C1 segment of cervical spinal cord (tissue), 14 donors: ENCODE measurements at regions not wholly inside any gene's neighbourhood (a gene's known extent, or its start where the extent isn't known, plus 50 kb on each side); places are given as distances from the start of the nearest gene placed in this dataset.
"Not testable (repeated sequence)": the region's sequence is repeated elsewhere in the genome, so short reads cannot be mapped to it uniquely, and the experiment has no call there.

Experiments used
- DNase-seq, 14 donors: peaks; one replicate each; lab custom pipeline; 2025; lab: John Stamatoyannopoulos, UW

DNA sequence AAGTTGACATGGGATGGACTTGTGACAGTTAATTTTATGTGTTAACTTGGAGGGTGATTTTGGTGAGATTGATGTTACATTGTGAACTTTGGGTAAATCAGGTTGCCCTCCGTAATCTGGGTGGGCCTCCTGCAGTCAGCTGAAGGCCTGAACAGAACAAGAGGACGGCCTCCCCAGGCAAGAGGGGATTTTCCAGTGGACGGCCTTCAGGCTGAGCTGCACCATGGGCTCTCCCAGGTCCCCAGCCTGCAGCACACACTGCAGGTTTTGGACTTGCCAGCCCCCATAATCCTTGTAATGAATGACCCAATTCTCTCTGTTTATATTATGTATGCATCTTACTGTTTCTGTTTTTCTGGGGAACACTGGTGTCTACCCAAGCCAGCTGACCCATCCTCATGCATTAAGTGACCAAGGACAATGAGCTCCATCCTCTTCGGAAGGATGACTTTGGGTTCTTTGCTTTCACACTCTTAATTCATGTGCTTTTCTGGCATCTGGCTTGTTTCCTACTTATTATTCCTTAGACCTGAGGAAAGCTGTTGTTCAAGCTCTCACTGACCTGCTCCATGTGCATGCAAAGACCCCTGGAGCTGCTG lies 64.2 kb downstream of the DACT2 start:
- DNase-seq, result no peak

DNA sequence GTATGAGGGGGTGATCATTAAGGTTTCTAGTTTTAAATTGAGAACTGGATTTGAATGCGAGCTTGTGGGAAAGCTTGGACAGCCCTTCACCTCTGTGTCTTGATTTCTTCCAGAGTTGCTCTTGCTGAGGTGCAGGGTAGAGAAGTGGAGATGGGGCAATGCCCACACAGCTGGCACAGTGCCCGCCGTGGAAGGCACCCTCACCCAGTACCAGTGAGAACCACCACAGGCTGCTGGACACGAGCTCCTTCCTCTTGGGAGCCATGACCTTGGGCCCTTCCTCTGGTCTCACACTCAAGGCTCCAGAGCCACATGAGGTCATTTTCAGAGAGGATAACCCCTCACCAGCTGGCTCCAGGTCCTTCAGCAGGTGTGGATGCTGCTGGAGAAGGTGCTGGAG lies 67.3 kb downstream of the DACT2 start:
- no peak for DNase-seq

DNA sequence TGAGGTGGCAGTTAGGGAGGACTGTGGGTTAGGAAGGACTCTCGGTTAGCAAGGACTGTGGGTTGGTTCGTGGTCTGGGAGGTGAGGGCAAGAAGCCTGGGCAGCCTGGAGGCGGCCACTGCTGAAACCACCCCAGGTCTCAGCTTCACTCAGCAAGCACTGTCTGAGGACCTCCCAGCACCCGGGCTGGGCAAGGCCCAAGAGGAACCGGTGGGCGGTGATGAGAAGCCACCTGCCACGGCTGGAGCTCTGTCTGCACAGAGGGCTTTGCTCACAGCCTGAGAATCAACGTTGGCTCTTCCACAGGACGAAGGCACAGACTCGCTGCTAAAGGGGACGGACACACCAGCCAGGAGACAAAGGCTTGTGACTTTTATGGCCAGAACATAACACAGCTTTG lies 69.3 kb downstream of the DACT2 start:
- no peak for DNase-seq

DNA sequence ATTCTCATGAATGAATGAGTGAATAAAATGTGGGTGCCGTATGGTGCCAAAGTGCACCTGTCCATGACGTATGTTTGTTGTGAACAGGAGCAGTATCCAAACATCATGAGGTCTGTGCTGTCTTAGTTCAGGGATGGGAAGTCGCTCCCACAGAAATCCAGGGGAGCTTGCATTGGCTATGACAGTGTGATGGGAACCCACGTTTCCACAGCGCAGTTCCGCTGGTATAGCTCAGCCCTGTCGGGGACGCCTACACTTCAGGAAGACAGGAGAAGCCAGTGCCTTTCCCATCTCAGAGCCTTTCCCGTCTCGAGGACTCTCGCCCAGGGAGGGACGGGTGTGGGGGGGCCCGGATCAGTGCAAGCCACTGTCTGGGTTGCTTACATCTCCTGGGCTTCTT lies 69.8 kb downstream of the DACT2 start:
- no peak for DNase-seq

DNA sequence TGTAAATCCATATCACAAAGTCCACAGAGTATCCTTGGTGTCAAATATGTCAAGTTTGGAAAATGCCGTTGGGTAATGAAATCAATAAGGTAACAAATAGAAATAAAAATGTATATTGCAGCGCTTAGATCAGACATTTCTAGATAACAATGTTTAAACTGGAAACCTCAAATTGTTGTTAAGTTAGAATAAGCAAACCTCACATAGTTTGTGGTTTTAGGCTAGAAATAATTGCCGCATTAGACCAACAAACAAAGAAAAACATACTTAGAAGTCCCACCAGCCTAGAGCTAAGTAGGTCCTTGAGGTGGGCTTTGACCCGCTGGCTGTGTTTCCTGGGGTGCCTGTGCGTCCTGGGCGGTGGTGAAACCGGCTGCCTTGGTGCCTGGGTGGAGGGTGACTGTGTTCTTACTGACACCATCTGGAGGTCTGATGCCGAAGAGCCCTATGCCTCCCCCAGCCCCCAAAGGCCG lies 71.4 kb downstream of the DACT2 start:
- DNase-seq, result no peak

DNA sequence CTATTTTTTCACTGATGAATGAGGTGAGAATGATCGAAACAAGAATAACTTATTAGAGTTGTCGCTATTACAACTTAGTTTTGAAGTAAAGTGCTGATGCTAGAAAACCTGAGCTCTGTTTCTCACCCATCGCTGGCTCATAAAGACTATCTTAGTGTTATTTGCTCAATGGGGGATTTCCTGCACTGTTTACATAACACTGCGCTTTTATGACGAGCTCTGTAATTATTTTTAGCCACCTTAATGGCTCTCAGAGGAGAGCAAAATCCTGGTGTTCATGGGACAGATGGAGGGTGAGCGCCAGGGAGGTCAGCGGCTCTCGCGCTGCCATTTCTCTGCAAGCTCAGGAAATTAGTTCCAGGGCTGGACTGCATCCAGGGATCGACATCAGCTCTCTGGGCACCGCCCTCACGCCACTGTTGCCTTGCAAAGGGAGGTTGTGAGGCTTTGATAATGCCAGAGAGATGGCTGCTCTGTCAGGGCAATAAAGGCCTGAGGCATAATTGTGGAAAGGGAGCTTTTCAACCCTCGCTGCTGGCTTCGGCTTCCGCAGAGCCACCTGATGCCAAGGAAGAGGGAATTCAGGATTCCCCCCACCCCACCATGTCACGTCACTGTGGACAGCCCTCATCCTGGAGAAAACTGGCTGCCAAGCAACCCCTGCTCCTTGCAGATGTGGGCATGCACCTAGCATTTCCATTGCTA lies 72.0 kb downstream of the DACT2 start:
- peak in 3 of 14 donors; percentile 9 to 77 (median 15) for DNase-seq

DNA sequence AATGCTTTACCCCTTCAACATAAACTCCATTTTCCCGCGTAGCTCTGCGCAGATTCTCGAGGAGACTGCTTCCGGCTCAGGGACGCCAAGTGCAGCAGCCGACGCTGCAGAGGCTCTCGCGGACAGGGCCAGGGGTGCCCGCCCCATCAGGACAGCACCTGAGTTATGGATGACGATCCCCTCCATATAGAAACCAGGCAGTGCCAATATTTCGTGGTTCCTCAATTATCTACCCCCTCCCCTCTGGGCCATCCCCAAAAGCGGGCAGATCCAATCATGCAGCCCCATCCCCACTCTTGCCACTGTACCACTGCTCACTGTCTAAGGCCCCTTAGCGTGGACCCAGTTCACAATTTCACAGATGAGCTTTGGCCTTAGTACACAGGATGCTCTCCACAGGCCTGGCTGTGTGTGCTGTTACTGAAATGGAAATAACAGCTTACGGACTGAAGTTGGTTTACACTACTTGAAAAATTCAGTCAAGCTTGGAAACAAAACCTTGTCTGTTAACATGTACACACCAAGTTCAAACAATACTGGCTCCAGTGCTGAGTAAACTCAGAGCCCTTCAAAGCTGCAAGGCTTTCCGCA lies 74.5 kb downstream of the DACT2 start:
- DNase-seq, result no peak

DNA sequence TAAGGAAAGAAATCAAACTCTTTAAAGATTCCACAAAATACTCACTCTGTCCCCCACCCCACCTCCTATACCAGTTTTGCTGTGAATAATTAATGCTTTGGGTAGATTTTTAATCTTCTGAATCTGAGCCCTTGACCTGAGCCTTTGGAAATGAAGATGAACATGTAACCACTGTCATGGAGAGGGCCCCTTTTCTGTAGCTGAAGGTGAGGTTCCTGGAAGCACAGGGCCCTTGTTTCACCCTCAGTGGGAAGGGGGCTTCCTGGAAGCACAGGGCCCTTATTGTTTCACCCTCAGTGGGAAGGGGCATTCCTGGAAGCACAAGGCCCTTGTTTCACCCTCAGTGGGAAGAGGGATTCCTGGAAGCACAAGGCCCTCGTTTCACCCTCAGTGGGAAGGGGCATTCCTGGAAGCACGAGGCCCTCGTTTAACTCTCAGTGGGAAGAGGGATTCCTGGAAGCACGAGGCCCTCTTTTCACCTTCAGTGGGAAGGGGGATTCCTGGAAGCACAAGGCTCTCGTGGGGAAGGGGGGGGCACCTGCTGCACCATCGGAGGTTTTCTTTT lies 75.7 kb downstream of the DACT2 start:
- no peak for DNase-seq

DNA sequence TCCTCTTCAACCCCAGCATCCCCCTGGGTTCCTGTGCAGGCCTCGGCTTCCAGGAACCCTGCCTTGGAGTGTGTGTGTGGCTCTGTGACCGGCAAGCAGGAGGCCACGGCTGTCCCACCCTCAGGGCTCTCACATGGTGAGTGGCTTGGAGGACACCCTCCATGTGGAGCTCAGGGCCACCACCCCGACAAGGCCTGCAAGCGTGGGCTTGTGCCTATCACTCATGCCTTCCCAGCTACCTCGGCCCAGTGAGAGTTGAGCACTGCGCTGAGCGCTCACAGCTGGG lies 76.7 kb downstream of the DACT2 start:
- no peak for DNase-seq

DNA sequence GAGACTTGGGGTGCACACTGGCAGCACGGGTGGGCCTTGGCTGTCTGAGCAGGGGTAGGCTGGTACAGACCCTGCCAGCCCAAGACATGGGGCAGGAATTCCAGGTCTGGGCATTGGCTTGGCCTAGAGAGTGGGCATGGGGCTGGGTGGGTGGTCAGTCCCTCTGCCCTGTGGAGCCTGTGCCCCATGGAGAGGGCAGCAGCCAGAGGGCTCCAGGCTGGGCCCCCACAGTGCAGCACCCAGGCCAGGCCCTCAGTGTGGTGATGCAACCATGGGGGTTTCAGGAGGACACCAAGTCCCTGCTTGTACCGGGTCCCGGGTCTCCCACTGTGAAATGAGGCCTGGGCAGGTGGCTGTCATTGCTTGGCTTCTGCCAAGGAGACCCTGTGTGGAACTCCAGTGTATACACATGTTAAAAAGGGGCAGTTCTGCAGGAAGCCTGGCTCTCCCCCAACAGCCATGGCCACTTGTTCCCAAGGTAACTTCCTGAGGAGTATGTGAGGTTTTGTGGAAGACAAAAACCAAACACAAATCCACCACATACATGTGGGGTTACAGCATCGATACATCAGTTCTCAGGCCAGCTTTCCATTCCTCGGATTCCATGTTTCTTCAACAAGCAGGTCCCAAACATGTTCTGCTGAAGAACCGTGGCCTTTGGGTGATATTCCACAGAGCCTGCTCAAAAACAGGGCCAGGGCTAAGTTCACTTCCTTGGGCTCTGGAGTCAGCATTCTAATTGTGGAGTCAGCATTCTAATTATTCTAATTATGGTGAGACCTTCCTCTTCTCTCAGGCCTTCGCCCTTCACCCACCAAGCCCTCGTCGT lies 77.3 kb downstream of the DACT2 start:
- DNase-seq, result no peak

DNA sequence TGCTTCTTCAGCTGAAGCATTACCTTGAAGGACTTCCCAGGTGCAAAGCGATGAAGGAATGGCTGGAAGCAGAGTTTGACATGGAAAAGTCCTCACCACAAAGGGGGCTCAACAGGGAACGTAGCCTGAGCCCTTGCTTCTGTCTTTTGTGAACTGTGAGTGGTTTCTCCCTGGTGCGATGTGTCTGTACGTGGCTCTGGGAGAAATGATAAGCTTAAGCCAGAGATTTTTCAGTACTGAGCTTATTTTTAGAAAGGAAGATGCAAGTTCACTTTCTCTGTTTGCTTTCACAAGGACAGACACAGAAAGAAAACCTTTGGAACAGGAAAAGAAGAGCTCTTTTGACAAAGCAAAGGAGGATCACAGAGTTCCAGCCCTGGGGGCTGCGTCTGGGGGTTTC lies 79.4 kb downstream of the DACT2 start:
- DNase-seq, result no peak

DNA sequence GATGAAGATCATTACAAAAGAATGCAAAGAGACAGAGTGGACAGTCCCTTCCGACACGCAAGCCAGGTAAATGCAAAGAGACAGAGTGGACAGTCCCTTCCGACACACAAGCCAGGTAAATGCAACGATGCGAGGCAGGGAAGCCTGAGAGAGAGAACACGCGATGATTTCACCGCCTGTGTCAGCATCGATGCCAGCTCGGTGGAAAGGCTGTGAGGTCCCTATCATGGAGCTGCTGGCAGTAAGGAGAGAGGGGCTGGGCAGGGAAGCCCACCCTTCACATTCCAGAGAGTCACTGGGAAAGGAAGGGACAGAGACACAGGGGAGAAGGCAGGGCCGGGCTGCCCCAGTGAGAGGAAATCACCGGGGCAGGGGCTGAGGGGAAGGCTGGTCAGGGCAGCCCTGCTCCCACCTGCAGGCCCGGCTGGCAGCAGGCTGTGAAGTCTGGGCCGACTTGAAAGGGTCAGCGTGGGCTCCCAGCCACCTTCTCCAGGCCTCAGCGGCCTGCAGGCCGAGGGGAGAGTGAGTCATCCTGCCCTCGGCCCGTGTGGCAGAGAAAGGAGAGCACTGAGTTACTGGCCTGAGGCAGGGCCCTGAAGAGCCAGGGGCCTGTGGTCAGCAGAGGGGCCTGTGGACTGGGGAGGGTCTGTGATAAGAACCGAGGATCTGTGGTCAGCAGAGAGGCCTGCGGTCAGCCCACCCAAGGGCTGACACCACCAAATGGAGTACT lies 80.4 kb downstream of the DACT2 start:
- DNase-seq, result peak in 1 of 14 donors; percentile 35

DNA sequence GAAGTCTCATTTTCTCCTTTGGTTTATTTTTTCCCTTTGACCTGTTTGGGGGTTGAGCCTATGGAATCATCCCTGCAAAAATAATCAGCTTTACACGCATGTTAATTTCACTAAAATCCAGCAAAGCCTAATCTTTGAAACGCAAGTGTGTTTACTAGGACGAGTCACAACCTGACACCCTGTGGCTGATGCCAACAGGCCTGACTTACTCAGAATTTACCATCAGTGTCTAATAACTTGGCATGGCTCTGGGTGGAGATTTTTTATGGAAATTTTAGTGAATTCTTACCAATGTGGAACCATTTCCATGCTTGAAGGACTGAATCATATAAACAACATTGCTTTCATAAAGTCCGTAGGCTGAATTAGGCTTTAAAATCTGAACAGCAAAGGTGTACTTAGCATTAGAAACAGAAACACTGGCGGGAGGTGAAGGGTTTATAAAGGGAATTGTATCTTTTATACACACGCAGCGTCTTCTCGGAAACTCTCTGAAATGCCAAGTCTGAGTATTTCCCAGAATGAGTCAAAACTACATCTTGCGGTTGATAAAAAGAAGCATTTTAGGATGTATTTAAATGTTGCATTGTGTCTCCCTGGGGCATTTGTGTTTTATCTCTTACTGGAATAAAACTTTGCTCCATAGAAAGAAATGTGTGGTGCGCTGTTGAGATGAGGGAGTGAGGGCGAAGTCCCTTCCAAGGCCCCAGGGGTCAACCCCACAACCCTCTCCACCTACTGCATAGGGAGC lies 81.2 kb downstream of the DACT2 start:
- DNase-seq, result no peak

DNA sequence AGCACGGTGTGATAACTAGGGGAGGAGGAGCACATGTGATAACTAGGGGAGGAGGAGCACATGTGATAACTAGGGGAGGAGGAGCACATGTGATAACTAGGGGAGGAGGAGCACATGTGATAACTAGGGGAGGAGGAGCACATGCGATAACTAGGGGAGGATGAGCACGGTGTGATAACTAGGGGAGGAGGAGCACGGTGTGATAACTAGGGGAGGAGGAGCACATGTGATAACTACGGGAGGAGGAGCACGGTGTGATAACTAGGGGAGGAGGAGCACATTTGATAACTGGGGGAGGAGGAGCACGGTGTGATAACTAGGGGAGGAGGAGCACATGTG lies 85.7 kb downstream of the DACT2 start:
- DNase-seq, result not testable (repeated sequence)

DNA sequence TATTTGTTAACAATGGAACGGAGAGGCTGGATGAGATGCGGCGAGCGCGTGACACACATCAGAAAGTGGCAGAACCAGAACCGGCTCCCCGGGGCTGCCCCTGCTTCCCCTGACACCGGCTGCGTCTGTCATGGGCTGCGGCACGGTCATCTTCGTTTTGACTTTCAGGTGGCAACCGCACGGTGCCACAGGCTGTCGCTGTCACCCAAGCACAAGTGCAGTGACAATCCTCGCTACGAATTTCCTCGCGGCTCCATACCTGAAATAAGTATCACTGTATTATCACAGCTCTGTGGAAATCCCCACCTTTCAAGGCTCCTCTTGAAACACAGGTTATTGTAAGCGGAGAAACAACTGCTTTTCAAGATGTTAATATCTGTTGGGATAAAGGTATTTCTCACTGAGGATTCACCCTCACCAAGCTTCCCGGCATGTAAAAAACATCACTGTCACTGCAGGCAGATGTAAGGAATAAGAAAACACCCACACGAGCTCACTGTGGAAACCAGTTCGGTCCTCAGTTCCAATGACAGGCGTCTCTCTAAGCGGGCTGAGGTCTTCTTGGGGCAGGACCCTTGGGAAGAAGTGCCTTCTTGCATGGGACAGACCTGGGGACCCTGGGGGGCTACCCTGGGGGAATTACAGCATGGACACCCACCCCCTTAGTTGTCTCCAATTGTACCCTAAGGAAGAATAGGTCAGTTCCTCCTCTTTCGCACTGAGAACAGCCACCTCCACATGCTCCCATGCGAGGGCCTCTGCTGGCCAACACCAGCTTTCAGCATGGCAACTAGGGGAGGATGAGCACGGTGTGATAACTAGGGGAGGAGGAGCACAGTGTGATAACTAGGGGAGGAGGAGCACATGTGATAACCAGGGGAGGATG lies 86.3 kb downstream of the DACT2 start:
- no peak for DNase-seq

DNA sequence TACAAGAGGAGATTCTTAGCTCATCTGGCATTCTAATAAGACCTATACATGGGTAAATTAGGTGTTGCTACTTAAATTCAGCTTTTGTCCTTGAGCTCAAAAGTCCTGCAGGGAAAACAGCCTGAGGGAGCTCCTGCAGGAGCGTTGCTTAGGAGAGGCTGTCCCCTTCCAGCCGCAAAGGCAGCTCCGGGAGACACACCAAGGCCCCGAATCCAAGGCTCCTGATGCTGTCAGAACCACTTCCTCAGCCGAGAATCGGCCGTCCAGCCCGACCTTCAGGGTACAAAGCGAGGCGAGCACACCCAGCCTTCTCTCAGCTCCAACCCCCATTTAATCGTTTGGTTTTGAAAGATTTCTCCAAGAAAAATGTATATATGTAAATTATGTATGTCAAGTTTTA lies 87.0 kb downstream of the DACT2 start:
- DNase-seq, result no peak

DNA sequence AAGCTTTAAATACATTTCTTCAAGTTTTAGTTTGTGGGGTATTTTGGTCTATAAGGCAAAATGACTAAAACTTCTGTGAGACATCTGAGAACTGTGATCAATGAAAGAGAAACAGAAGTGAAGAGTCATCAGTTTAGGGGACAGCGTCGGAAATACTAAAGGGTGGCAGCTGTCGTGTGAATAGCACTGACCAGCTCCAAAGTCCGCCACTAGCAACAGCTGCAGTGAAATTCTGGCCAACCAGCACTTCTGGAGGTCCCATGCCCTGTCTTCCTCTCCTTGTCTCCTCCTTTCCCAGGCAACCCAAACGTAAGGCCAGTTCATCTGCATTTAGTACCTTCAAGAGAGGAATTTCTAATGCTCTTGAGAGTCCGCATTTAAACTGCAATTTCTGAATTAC lies 87.5 kb downstream of the DACT2 start:
- DNase-seq, result no peak

DNA sequence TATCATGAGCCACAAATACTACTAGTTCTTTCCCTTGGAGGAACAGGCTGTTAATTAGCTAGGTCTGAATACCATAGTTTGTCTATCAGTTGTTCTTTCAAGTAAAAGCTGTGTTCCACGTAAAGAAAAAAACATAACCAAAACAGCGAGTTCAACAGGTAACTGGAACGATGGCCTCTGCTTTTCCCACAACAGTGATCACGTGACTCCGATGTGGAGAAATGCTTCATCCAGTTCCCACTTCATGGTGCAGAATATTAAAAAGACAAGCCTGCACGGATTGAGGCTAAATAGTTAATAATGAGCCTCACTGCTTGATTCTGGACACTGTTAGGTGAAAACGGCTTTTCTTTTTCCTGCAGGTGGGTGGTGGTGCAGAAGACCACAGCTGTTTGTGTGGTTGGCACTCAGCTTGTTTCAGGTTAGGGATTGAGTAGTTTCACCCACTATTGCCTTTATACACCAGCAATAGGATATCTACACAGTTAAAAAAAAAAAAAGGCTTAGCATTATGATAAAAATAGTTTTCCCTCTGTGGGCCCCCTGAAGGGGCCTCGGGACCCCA lies 88.1 kb downstream of the DACT2 start:
- DNase-seq, result no peak

DNA sequence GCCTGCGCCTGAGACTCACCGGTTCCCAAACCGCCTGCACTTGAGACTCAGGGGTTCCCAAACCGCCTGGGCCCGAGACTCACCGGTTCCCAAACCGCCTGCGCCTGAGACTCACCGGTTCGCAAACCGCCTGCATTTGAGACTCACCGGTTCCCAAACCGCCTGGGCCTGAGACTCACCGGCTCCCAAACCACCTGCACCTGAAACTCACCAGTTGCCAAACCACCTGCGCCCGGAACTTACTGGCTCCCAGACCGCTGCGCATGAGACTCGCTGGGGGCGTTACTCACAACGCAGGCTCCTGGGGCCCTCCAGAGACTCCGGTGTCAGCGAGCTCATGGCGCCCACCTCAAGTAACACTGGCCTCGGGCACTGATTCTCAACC lies 90.2 kb downstream of the DACT2 start:
- DNase-seq, result no peak
